Stimulated activated CD8-positive, alpha-beta memory T cell treated with anti-CD3 and anti-CD28 coated beads, Interleukin-15, amount 100 ng/mL, for 48 hours (primary cell): ENCODE measurements at regions not wholly inside any gene's neighbourhood (a gene's known extent, or its start where the extent isn't known, plus 50 kb on each side); places are given as distances from the start of the nearest gene placed in this dataset.

Experiments
- DNase-seq, 2 donors: peaks; one replicate each; pipeline ENCODE4 v3.0.0-alpha.2; 2020; ENCODE audit warnings: low read depth in 2 of 2

DNA sequence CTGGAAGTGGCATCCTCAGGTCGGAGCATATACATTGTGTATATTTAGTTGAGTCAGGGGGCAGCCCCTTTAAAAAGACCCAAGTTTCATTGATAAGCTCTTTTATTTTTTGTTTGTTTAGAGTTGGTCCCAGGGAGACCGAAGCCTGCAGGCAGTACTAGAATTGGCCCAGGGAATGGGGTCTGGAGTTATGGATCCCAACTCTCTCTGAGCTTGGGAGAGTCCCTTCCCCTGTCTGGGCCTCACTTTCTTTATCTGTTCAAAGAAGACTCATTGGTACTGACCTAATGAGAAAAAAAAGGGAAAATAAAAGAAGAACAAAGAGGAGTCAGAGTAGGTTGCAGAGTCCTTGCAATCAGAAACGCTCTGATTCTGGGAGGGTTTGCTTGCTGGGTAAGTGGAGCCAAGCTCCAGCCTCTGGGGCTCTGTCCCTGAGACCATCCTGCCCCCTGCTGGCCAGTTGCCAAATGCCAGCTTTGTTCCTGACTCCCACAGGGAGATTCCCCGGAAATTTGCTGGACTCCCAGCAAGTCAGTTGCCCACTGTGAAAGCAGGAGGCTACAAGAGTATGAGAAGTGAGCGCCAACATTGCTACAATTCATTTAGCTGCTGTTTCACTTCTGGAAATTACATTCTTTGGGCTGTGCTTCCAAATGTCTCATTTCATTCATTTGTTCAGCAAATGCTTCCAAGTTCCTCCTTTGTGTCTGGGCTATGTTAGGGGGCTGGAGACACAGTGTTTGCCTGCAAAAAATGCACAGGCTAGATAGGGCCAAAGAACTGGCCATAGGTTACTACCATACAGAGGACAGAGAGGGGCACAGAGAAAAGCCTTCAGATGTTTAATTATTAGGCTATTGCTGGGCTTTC, 156.2 kb downstream of the MELK start:
- DNase-seq, result peak; percentile 45 to 49

DNA sequence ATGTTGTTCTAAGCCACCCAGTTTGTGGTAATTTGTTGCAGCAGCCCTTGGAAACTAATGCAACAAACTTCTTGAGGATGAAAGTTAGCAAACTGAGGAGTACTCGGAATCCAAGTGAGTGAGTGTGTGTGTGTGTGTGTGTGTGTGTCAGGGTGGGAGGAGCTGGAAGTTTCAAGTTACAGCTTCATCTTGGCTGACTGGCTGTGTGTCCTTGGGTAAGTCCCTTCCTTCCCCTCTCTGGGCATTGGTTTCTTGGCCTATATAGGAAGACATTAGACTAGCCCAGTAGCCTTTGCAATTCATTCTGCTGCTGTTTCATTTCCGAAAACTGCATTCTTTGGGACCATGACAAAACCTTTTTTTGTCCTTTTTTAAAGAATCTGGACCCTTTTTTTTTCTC, 157.2 kb downstream of the MELK start:
- DNase-seq, result no peak

DNA sequence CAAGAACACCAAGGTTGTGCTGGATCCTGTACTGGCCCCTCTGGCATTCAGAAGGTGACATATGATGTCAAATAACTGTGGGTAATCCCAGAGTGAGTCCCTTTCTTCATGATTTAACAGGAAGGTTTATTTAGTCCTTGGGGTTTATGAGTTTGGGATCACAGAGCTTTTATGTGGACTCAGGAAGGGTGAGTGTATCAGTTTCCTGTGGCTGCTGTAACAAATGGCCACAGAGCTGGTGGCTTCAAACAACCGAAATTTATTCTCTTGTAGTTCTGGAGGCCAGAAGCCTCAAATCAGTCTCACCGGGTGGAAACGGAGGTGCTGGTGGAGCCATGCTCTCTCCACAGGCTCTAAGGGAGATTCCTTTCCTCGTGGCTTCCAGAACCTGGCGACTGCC, 157.7 kb downstream of the MELK start:
- DNase-seq, result no peak

DNA sequence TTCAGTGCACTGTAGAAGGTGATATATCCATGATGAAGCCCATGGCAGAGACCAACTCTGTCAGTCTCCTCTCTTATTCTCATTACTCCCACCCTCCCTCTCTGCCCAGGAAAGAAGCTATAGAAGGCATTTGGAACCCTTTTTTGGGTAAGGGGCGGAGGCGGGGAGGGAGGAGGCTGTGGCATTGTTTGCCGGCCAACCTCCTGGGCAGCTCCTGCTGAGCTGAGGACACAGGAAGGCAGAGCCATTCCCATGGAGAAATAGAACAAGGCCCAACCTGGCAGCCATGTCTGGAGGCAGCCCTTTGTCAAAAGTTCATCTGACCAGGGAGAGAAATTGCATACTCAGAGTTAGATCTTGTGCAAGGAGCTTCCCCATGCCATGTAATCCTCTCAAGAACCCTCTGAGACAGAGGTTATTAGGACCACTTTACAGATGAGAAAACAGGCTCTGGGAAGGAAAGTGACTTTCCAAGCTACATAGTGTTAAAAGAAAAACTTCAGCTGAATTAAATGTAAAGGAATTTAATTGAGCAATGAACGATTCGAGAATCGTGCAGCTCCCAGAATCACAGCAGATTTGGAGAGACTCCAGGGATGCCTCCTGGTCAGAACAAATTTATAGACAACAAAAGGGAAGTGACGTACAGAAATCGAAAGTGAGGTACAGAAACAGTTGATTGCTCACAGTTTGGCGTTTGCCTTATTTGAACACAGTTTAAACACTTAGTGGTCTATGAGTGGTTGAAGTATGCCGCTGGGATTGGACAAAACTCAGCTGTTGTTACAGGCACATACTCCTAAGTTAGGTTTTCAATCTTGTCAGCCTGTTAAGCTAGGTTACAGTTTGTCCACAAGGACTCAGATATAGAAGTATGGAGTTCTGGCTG, 158.6 kb downstream of the MELK start:
- DNase-seq, result no peak

DNA sequence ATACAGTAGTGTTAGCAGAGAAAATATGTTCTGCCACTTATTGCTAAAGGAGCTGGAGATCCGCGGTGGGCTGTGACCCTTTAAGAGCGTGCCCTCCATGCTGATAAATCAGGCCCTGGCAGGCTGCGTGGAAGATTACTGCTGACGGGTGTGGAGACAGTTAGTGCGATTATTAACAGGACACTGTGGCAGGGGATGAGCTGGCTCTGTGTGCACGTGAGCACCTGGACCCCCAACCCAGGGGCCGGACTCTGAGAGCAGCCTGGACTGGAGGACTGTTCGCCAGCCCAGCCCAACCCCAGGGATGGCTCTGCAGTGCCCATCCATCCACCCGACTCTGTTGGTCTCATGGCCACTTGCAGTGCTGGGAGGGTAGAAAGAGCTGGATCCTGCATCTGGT, 162.0 kb downstream of the MELK start:
- DNase-seq, result no peak

DNA sequence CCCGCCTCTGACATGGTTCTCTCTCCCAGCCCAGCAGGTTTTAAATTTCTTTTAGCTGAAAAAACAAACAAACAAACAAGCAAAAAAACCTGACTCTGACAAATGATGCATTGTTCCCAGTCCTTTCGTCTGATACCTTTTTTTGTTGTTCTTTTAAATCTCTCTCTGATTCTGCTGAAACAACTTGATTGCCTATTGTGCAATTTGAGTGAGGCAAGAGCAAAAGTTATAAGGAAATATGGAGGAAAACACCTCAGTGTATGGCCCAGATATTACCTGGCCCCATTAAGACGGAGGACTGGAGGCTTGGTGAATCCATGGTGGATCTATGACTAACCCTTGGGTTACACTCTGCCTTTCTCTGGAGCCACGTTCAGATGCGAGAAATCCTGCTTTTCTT, 164.0 kb downstream of the MELK start:
- no peak for DNase-seq

DNA sequence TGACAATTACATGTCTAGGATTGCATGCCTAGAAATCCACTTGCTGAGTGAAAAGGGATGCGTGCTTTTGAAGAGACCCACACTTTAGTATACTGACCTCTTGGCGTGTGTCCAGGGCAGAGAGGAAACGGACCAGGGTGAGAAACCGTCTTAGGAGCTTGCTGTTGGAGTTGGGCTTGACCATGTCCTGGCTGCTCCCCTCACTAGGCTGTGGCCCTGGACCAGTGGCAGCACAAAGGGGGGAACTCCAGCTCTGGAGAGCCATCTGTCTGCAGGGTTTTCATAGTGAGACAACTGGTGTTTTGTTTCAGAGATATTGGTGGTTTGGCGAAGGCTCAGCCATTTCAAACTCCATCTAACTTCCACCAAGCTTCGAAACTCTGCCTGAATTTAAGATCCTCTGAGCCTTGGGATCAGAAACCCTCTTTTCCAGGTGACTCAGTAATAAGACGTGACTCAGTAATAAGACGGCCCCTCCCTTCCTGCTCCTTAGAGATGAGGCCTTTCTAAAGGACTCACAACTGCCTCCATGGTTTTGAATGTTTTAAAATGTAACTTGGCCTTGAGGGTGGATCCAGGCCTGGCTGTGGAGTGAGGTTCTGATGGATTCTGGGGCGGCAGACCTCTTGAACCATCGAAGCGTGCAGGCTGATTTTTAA, 165.8 kb downstream of the MELK start:
- DNase-seq, result no peak

DNA sequence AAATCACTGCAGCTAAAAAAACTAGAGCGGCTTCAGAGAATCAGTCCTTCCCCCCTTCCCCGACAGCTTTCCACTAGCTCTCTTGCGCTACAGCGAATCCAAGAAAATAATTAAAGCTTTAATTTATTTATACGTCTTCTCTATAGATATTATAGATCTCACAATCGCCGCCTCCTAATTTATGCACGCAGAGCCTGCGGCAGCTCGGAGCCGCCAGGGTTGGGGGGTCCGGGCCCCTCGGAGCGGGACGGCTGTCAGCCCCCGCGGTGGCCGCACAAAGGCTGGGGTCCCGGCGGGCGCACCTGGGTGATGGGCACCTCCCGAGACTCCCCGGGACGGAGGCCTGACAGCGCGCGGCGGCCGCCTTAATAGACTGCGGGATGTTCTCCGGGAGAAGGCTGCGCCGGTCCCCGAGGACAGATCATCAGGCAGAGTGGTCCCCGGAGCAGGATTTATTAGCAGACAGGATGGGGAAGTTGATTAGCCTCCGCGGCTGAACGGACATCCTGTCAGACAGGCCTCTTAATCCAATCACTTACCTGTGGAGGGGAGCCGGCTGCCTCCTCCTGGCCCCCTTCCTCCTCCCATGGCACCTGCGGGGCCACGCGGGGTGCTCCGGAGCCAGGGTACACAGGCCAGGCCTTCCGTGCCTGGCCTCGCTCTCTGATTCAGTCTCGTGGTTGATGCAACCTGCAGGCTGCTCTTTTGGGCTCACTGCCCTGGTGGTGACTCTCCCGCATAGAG, 166.8 kb downstream of the MELK start:
- no peak for DNase-seq

DNA sequence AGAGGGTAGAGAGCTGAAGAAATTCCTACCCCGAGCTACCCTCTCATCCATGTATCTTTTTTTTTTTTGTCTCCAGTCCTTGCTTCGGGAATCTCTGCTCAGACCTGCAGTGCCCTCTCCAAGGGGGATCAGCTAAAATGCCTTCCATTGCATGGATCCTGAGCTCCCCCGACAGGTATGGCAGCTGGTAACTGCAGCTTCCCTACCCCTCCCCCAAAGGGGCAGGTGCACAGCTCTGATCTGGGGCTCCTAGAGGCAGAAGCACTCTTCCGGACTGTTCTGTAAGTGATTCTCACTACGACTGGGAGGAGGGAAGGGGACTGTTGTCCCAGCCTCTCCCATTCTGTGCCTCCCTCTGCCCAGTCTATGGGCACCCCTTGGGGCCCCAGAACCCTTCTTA, 169.6 kb downstream of the MELK start:
- no peak for DNase-seq

DNA sequence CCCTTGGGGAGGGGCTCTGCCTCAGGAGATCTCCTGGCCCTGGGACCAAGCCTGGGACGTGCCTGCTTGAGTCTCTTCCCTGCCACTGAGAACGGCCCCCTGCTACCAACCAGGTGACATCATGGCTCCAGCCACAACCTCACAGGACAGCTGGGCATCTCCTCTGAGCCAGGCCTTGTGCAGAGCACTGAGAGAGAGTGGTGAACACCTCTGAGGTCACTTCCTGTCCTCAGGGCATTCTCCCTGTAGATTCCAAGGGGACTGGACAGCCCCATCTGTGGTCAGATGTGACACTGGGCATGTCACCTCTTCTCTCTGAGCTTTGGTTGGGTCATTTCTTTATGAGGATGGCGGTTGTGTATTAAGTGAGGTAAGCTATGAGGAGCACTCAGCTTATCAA, 172.0 kb downstream of the MELK start:
- DNase-seq, result no peak

DNA sequence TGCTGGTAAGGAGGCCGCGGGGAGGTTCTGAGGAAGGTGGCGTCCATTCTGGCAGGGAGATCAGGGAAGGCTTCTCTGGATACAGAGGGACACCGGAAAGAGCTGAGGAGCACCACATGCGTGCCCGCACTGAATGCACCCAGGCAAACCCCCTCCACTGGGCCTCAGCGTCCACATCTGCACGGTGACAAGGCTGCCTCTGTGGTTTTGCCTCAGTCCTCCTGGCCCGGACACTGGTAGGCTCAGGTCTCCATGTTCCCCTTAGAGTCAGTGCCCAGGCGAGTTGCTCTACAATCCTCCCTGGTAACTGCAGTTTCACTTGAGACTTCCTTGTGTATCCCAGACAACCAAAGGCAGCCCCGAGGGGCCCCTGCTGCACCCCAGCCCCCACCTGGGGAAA, 173.3 kb downstream of the MELK start:
- DNase-seq, result no peak

DNA sequence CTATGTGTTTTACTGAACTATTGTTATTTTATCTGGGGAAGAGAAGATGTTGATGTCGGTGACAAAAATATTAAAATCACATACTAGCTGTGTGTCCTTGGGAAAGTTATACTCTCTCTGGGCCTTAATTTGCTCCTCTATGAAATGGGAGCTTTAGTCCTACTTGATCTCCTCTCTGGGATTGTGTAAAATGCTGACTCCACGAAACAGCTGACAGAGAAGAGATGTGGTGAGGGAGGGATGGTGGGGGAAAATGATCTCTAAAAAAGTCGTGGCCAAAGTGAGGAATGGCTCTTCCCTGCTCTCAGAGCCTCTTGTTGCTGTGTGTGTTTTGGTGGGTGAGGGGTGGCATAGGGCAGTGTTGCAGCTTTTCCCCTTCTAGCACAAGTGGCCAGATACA, 173.7 kb downstream of the MELK start:
- DNase-seq, result no peak

DNA sequence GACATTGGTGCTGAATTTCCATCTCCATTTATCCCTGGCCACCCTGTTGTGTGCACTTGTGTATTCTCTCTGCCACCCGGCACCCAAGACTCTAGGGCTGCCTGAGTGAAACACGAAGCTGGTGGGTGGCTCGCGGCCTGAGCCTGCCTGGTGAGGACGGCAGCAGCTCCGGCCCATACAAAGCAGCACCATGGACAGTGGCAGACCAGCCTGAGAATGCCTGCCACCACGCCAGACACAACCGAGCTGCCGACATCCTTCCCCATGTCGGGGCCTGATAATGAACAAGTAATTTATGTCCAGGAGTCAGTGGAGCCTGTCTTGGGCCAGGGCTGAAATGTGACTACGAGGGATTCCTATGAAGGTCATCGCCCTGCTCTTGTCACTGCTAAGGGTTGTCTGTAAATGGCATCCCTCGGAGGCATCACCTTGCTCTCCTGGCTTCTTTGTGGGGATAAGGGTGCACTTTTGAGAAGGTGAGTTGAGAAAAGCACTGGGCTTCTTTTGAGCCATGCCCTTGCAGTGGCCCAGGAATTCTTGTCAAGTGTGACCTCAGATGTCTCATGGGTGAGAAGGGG, 175.7 kb downstream of the MELK start:
- DNase-seq, result peak in 1 of 2 donors; percentile 10

DNA sequence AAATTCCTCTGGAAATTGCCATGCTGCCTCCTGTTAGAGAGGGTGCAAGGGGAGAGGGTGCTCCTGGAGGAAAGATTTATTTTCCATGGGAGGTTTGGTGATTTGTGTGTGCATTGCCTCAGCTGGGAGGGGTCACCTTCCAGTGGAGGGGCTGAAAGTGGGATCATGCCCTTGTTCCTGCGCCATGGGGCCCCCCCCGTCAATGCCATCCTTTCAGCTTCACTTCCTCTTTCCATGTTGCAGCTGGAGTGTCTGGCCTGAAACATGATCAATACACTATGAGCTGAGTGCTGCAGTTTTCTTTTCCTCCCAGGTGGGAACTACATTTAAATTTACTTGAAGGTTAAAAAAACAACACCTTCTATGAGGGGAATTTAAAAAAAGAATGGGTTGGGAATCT, 176.8 kb downstream of the MELK start:
- DNase-seq, result no peak

DNA sequence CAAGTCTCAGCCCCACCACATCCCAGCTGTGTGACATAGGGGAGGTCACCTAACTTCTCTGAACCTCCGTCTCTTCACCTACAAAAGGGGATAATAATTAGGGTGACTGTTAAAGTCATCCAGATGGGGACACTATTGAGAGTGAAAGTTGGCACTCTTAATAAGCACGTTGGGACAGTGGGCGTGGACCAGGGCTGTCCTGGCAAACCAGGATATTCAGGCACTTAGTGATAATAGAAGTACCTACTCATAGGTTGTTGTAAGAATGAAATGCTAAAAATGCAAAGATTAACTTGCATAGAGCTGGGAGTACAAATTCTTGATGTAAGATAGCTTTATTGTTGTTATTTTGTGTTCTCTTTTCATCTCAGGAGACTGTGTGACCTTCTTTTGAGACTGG, 177.9 kb downstream of the MELK start:
- no peak for DNase-seq

DNA sequence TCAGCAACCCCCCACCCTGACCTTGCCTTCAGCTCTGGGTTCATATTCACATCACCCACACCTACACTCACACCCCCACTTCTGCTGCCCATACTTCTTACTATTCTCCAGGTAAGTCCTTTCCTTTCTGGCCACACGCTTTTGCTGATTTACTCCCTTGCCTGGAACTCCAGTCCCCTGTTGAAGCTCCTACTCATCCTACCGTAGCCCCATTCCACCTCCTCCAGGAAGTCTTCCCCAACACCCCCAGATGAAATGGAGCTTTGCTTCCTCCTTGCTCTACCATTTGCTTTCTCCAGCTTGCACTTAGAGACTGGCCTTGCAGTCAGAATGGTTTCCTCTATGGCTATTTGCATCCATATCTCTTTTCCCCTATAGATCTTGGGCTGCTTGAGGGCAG, 182.3 kb downstream of the MELK start:
- DNase-seq, result no peak

DNA sequence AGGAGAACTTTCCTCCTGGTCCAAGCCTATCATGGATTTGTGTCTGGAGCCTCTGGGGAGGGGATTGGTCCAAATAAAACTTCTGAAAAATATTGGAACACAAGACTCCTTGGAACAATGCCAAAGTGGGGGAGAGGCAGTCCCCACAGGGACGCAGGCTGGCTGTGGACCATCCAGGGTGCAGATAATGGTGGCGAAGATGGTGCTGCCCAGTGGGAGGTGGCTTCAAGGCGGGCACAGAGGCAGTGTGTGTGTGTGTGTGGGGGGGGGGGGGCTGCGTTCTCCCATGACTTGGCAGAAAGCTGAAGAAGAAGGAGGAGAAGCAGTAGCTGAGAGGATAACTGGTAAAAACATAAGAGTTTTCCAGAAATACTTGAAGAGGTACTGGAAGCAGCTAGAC, 186.4 kb downstream of the MELK start:
- no peak for DNase-seq

DNA sequence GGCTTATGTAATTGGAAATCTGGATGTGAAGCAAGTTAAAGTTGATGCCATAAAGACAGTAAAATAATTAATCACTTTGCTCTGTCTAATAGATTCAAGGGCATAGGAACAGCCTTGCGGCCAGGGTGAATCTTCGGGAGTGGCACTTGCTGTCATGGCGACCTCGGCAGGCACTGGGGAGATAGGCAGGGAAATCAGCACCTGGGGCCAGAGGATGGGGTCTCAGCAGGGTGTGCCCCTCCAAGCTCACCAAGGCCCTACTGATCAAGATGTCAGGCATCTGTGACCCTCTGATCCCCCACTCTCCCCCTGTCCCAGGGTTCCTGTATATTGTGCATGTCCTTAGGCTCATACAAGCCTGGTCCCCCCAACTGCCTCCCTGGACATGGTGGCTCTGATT, 187.3 kb downstream of the MELK start:
- DNase-seq, result no peak

DNA sequence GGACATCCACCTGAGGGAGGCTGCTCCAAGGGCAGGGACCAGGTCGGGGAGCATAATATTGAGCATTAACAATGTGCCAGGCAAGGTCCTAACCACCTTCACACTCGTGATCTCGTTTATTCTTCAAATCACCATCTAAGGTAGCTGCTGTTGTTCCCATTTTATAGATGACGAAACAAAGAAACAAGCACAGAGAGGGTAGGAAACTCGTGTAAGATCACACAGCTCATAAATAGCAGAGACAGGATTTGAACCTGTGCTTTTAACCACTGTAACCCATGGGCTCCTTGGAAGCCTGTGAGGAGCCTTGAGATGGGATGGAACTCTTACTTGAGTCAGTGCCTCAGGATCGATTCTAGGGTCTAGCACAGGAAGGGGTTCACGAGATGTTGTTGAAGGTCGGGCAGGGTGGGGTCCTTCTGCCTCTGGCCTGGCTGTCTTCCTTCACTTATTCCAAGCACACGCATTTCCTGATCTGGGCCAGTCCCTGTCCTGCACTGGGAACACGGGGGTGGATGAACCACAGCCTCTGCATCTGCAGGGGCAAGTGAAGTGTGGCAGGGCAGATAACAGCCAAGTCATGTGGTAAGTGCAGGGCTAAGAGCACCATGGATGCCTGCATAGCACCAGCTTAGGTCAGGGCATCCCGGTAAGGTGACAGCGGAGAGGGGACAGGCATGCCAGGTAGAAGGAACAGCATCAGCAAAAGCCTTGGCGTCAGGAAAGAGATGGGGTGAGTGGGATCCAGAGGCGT, 188.1 kb downstream of the MELK start:
- DNase-seq, result no peak

DNA sequence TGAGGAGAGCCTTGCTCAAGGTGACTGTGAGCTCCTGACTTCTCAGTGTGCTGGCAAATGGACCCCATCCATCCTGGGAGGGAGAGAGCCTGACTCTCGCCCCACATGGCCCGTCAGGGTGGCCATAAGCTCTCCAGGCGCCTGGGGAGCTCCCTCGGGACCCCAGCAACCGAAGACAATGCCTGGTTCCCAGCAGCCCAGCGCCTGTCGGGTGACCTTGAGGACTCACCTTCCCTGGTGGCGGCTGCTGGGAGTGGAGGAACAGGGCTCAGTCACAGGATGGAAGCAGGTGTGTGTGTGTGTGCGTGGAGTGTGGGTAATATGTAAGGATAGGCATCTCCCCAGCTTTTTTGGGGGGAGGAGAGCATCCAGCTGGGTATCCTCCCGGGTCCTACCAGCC, 190.3 kb downstream of the MELK start:
- DNase-seq, result no peak

DNA sequence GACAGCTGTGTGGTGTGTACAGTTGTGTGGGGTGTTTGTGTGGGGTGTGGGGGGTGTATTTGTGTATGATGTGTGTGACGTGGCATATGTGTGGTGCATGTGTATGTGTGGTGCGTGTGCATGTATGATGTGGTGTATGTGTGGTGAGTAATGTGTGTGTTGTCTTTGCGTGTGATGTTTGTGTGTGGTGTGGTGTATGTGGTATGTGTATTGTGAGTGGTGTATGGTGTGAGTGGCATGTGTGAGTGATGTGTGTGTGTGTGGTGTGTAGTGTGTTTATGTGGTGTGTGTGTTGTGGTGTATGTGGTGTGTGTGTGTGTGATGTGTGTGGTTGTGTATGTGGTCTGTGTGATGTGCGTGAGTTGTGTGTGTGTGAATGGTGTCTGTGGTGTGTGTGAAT, 191.1 kb downstream of the MELK start:
- DNase-seq, result no peak
